NT2/D1 (cell line): ENCODE measurements at regions not wholly inside any gene's neighbourhood (a gene's known extent, or its start where the extent isn't known, plus 50 kb on each side); places are given as distances from the start of the nearest gene placed in this dataset.

ENCODE experiments used
- DNase-seq: peaks from one replicate; pipeline ENCODE4 v3.0.0-alpha.2; 2011; ENCODE audit warnings: low read depth, low spot score
- H3K27me3 ChIP-seq: 2 replicates; pipeline ENCODE4 v1.6.0; 2011; ENCODE audit warnings: mild to moderate bottlenecking; ENCODE audit not compliant: insufficient read length, insufficient read depth
- H3K36me3 ChIP-seq: 2 replicates; pipeline ENCODE4 v1.6.1; 2011; ENCODE audit warnings: mild to moderate bottlenecking, low read length, mixed read lengths; ENCODE audit not compliant: insufficient read depth, insufficient read length
- H3K4me1 ChIP-seq: 2 replicates; pipeline ENCODE4 v1.5.1; 2011; ENCODE audit not compliant: insufficient read depth, insufficient read length
- H3K4me3 ChIP-seq: 2 replicates; pipeline ENCODE4 v1.5.1; 2011; ENCODE audit warnings: low read depth; ENCODE audit not compliant: insufficient read length
- H3K9ac ChIP-seq: 2 replicates; pipeline ENCODE4 v1.6.0; 2011; ENCODE audit warnings: low read depth; ENCODE audit not compliant: insufficient read length
- H3K9me3 ChIP-seq: 2 replicates; pipeline ENCODE4 v1.5.1; 2011; ENCODE audit warnings: mild to moderate bottlenecking, low read length; ENCODE audit not compliant: insufficient read depth
- SUZ12 ChIP-seq: IDR thresholded peaks from 2 replicates; pipeline ENCODE4 v1.6.1; 2011; ENCODE audit not compliant: insufficient read length, insufficient read depth; ENCODE audit errors: extremely low read depth
- YY1 ChIP-seq: IDR thresholded peaks from 2 replicates; pipeline ENCODE4 v1.6.1; 2011; ENCODE audit not compliant: insufficient read length, insufficient read depth
- ZNF274 ChIP-seq: IDR thresholded peaks from 2 replicates; pipeline ENCODE4 v1.6.1; 2011; ENCODE audit warnings: mild to moderate bottlenecking, low read depth, low read length

GRCh38 chr4:173585876-173586572, 56.0 kb upstream of the HAND2 start:
- Histone ChIP-seq H3K36me3 (no peaks in the 10 kb centered on the region), H3K9ac (no peak overlapping the region), H3K4me1 (no peaks in the 10 kb centered on the region), H3K27me3 (no peaks in the 10 kb centered on the region), H3K9me3 (no peaks in the 10 kb centered on the region), H3K4me3 (no peak overlapping the region)
- no peak for DNase-seq
- no peak for TF ChIP-seq ZNF274
- no peak for TF ChIP-seq YY1
- TF ChIP-seq SUZ12: no peak

DNA sequence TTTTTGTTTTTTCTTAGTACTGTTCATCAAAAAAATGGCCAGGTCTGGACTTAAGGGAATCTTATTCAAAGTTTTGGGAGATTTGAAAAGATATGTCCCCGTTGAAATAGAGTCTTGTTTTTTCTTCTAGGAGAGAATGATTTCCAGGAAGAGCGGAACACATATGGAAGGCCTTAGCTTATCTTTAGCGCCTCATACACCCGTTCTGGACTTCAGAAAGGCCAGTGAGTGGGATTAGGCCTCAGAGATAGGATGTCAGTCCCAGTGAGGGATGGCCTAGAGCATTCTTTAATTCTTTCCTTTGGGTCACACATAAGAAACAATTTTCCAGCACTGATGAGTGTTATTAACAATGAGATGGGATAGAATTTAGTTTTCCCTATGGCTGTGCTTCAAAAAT, 54.5 kb upstream of the HAND2 start:
- H3K4me1 ChIP-seq: no peaks in the 10 kb centered on the region
- TF ChIP-seq YY1: no peak
- TF ChIP-seq ZNF274: no peak
- no peak for TF ChIP-seq SUZ12
- H3K9ac ChIP-seq: no peak overlapping the region
- no peak overlapping the region for H3K4me3 ChIP-seq
- H3K9me3 ChIP-seq: no peaks in the 10 kb centered on the region
- no peak for DNase-seq
- no peaks in the 10 kb centered on the region for H3K36me3 ChIP-seq
- no peaks in the 10 kb centered on the region for H3K27me3 ChIP-seq
